ENCODE measurements at regions not wholly inside any gene's neighbourhood (a gene's known extent, or its start where the extent isn't known, plus 50 kb on each side); places are given as distances from the start of the nearest gene placed in this dataset.
"Not testable (repeated sequence)": the region's sequence is repeated elsewhere in the genome, so short reads cannot be mapped to it uniquely, and the experiment has no call there.

DNA sequence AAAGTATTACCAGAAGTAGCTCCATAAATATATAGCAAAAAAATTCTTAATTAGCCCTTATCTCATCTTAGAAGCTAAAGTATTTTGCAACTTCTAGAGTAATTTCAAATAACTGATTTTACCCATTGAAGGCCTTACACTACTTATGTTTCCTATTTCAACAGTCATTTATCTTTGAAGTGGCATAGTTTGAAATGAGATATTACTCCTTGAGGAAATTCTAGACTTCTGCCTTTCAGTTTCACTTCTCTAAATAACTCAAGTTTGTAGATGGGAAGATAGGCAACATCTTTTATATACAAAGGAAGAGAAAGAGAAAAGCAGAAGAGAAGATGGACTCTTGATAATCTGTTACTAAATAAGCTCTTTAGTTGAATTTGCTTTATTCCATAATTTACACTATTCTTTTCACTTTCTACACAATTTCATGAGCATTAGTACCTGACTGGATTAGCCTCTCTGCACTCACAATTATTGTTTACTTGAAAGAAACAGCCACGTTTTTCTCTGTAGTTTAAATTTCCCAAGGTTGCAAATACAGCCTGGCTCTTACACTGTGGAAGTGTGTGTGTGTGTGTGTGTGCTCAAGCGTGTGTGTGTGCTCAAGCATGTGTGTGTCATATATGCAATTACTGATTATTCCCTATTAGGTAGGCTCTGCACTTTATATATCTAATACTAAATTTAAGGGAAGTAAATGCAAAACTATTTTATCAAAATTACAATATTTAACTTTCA is 60.6 kb upstream of the EMB start:
- intact Hi-C loops (cut with micrococcal nuclease): loop anchor here (1.0 to 2.0 kb wide), 3 partner anchors 60 to 166 kb away; partner anchors contain the start of gene EMB

- intact Hi-C loops (cut with micrococcal nuclease): loop anchor here (2.0 kb wide), 2 partner anchors 72 to 238 kb away; partner anchors contain the start of gene EMB
Observed at GRCh38 chr5:50513028-50513457, 72.0 kb upstream of the EMB start.

- intact Hi-C loops (cut with micrococcal nuclease): not testable (repeated sequence)
Observed at GRCh38 chr5:50521060-50521459, 80.0 kb upstream of the EMB start.

DNA sequence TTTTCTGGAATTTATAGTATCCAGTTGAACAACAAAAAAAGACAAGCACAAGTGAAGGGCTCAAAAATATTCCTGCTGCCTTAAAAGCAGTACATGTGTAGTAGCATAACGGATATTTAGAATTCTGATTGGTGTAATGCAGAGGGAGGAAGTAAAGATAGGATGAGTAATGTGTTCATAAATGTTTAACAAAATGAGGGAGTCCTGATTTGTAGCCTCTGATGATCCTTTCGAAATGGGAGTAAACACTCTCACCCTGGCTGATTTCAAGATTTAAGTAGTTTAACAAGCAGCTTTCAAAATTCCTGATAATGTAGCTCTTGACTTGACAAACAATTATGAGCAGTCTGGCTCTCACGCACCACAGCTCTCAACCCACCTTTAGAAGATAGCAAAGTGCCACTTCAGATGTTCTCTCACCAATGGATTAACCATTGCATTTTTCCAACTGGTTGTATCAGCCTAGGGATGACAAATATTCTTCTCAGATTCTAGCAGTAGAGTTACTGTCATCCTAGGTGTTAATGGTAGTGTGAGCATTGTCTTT is 86.5 kb upstream of the EMB start:
- intact Hi-C loops (cut with micrococcal nuclease): not testable (repeated sequence)

DNA sequence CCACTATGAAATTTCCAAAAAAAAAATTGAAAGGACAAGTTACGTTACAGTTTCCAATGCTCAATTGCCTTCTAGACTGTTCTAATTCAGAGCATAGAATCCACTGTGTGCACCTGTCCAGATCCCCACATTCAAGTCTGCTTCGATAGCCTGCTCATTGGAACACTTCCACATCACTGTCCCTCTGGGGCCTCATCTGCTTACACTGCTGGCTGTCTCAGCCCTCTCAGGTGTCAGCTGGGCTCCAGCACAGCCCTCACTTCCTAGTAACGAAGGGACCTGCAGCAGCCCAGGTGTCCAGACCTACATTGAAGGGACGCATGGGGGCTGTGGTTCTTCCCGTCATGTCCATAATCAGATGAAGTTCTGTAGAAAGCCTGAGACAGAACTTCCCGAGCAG is 94.3 kb upstream of the EMB start:
- intact Hi-C loops (cut with micrococcal nuclease): no loop called here

- intact Hi-C loops (cut with micrococcal nuclease): not testable (repeated sequence)
Observed at GRCh38 chr5:50537534-50537933, 96.4 kb upstream of the EMB start.

DNA sequence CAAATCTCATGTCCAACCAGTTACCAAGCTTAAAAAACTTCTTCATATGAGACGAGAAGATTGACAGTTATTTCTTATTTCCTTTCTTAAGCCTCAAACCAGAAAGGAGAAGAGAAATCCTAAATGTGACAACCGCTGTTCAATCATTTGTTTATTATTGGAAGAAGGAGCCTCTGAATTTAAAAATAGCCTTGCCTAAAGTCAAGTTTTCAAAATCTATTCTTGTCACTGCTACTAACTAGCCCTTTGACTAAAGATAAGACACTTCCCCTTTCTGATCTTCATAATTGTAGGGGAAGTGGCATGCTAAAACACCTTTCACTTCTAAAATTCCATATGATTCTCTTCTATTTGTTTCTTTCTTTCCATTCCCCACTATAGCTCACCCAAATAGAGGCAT is 106.2 kb upstream of the EMB start:
- intact Hi-C loops (cut with micrococcal nuclease): no loop called here

DNA sequence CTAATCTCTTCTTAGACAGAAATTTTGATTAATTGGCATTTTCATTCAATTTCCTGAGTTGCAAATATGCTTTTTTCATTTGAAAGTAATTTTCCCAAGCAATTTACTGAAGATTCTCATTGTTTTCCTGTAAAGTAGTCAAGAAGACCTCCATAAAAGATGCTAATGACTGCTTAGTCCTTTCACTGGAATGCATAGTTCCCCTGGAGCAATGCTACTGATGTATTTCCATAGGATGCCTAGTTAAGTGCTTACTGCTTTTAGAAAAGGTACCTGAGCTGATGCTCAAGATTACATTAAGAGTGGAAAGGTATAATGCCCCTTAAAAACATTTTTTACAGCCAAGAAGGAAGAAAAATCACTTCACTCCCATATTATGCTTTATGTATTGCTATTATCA is 109.2 kb upstream of the EMB start:
- intact Hi-C loops (cut with micrococcal nuclease): no loop called here

- intact Hi-C loops (cut with micrococcal nuclease): no loop called here
Observed at GRCh38 chr5:50550993-50551392, 109.9 kb upstream of the EMB start.

DNA sequence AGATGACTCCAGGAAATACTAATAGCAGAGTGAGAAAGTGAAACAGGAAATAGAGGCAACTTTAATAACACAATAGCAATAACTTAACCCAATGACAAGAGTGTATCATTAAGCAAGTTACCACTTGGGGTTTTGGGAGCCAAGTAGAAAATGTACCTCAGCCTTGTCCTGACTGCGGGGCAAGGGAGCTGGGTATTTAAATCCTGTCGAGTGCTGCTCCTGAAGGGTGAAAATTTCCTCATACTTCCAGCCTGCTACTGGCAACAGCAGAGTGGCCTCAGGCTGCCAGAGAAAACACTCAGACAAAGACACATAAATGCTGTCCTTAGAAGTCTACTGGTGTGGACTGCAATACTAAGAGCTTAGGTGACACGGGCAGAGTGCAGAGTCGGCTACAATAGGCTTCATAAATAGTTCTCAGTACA is 112.5 kb upstream of the EMB start:
- intact Hi-C loops (cut with micrococcal nuclease): no loop called here

GRCh38 chr5:50558640-50559039 is 107.8 kb upstream of the PARP8 start:
- intact Hi-C loops (cut with micrococcal nuclease): not testable (repeated sequence)

DNA sequence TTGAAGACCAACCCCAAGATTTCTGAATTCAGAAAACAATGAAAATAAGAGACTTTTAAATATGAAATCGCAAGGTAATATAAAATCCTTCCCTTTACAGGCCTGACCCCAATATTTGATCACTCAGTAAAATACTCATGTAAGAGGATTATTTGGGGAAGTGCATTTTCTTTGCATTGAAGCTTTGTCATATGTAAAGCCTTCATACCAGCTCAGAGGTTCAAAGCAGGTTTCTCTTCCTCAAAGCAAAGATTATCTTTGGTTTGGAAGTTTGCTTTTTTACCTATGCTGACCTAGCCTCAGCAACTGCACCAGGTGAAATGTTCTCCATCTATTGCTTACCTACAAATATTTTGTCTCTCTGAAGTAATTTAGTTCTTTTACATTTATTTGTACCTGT is 106.5 kb upstream of the PARP8 start:
- intact Hi-C loops (cut with micrococcal nuclease): no loop called here

GRCh38 chr5:50562694-50563093 is 103.7 kb upstream of the PARP8 start:
- intact Hi-C loops (cut with micrococcal nuclease): no loop called here

GRCh38 chr5:50564079-50564478 is 102.4 kb upstream of the PARP8 start:
- intact Hi-C loops (cut with micrococcal nuclease): loop anchor here (1.0 to 2.0 kb wide), 3 partner anchors 29 to 104 kb away; no protein-coding TSS in a partner anchor

DNA sequence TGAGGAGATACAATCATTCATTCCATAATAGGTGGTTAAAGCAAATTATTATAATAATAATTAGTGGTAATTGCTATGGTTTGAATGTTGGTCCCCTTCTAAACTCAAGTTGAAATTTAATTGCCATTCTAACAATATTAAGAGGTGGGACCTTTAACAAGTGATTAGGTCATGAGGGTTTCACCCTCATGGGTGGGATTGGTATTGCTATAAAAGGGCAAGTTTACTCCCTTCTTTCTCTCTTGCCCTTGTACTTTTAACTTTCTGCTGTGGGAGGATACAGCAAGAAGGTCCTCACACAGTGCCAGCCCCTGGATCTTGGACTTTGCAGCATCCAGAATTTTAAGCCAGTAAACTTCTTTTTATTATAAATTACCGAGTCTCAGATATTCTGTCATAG is 101.9 kb upstream of the PARP8 start:
- intact Hi-C loops (cut with micrococcal nuclease): loop anchor here (1.0 to 2.0 kb wide), 3 partner anchors 28 to 104 kb away; no protein-coding TSS in a partner anchor

DNA sequence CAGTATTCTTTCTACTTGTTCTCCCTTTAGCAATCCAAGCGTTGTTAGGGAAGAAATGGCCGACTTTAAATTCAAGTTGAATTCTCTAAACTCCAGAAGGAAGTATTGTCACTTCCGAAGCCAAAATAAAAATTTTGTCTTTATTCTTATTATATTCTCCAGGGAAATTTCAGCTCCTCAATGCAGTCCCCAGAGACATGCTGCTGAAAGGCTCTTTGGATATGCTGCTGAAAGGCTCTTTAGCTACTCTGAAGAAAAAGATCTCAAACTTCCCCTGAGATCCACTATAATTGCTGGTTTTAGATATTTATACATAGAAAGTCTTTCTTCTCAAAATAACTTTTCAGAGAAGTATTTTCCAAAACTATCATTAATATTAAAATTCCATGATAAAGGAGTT is 92.3 kb upstream of the PARP8 start:
- intact Hi-C loops (cut with micrococcal nuclease): no loop called here

DNA sequence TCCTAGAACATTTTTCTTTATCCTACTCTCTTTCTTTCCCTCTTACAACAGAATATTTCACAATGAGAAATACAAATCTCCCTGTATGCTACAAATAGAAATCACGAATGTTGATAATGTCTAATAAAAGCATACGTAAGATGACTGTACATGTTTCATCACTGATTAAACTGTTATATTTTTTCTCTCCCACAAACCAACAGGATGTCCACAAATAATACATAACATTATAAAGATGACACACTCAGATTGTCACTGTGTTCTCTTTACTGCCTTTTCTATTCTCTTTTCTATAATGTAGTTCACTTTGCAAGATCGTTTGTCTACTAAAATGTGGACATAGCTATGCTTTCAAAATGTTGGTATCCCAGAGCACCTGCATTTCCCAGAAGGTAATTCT is 90.7 kb upstream of the PARP8 start:
- intact Hi-C loops (cut with micrococcal nuclease): no loop called here

GRCh38 chr5:50576265-50576664 is 90.2 kb upstream of the PARP8 start:
- intact Hi-C loops (cut with micrococcal nuclease): no loop called here

- intact Hi-C loops (cut with micrococcal nuclease): no loop called here
Observed at GRCh38 chr5:50576686-50577256, 89.7 kb upstream of the PARP8 start.

DNA sequence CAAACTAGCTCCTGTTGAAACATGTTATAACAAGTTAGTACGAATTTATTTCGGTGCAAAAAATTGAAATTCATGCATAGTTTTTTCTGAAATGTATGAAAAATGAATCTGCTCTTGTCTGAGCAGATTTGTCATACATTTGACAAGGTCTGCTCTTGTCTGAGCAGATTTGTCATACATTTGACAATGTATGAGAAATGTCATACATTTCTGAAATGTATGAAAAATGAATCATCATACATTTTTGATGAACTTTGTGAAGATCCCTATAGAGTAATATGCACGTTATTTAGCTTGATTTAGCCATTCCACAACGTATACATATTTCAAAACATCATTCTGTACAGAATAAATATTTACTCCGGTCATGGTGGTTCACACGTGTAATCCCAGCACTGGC is 85.9 kb upstream of the PARP8 start:
- intact Hi-C loops (cut with micrococcal nuclease): no loop called here

GRCh38 chr5:50581845-50582244 is 84.6 kb upstream of the PARP8 start:
- intact Hi-C loops (cut with micrococcal nuclease): not testable (repeated sequence)

- intact Hi-C loops (cut with micrococcal nuclease): no loop called here
Observed at GRCh38 chr5:50582699-50583098, 83.7 kb upstream of the PARP8 start.

DNA sequence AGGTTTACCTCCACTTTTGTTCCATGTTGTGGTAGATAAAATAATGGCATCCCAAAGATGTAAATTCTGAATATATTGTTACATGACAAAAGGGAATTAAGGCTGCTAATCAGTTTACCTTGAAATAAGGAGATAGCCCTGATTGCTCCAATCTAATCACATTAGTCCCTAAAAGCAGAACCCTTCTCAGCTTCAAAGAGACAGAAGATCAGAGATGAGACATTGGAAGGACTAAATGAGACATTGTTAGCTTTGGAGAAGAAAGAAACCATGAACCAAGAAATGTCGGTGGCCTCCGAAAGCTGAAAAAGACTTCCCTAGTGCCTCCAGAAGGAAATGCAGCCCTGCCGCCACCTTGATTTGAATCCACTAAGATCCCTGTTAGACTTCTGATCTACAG is 82.8 kb upstream of the PARP8 start:
- intact Hi-C loops (cut with micrococcal nuclease): no loop called here
